GM12878 (cell line): ENCODE measurements at regions not wholly inside any gene's neighbourhood (a gene's known extent, or its start where the extent isn't known, plus 50 kb on each side); places are given as distances from the start of the nearest gene placed in this dataset.

Experiments used
- ATAC-seq: fragments of 200-7000 bp; cut with Tn5 transposase; 3 replicates; pipeline ENCODE4 v1.9.1; 2020; ENCODE audit warnings: mild to moderate bottlenecking, moderate library complexity
- BruUV-seq: library from RNA; stranded (reverse); fragments of 400-500 nt; replicated peaks from 2 replicates; lab custom pipeline; 2021; lab: Mats Ljungman, UMichigan
- CTCF ChIA-PET: fragments of 300-600 bp; sonication (Branson Sonifier 250); formaldehyde crosslinking; extraction: SDS; loops from one replicate; lab custom pipeline; 2021; ENCODE audit warnings: inconsistent platforms; lab: Yijun Ruan, JAX
- POLR2A ChIA-PET: fragments of 350-600 bp; formaldehyde crosslinking; extraction: SDS; loops from one replicate; lab custom pipeline; 2021; ENCODE audit warnings: inconsistent platforms; lab: Charles Lee
- RAD21 ChIA-PET: fragments of 300-600 bp; sonication (Branson Sonifier 250); formaldehyde crosslinking; loops from one replicate; lab custom pipeline; 2023; ENCODE audit warnings: antibody characterized with exemption; ENCODE audit not compliant: unreplicated experiment; lab: Charles Lee
- SMC1A ChIA-PET: fragments of 300-600 bp; sonication (Branson Sonifier 250); formaldehyde crosslinking; loops from one replicate; lab custom pipeline; 2023; ENCODE audit not compliant: unreplicated experiment, uncharacterized antibody; lab: Charles Lee
- DNase-seq: peaks from one replicate; pipeline ENCODE4 v3.0.0-alpha.2; 2011; ENCODE audit warnings: low read depth, low spot score
- FAIRE-seq: peaks from 3 replicates; lab custom pipeline; 2011; peaks lifted over from hg19 to GRCh38; lab: Jason Lieb, UNC
- H2AFZ ChIP-seq: 2 replicates; pipeline ENCODE4 v1.6.0; 2011; ENCODE audit warnings: low read depth, low read length, control low read depth; ENCODE audit not compliant: control insufficient read depth
- H3K27ac ChIP-seq: 2 replicates; pipeline ENCODE4 v1.5.1; 2011; ENCODE audit warnings: control low read depth; ENCODE audit not compliant: control insufficient read depth, insufficient read depth
- H3K27me3 ChIP-seq, 2 experiments: replicated peaks in 1 of 2; 2 replicates each; pipeline versions ENCODE4 v1.6.0 to v1.6.1; 2011; ENCODE audit warnings: low read length in 1 of 2; ENCODE audit not compliant: control insufficient read depth in 2 of 2, insufficient read depth in 2 of 2
- H3K36me3 ChIP-seq, 2 experiments: 2 replicates each; pipeline ENCODE4 v1.5.1; 2011; ENCODE audit warnings: low read length in 1 of 2; ENCODE audit not compliant: control insufficient read depth in 2 of 2, insufficient read depth in 2 of 2
- H3K4me1 ChIP-seq: 2 replicates; pipeline ENCODE4 v1.6.1; 2011; ENCODE audit warnings: mild to moderate bottlenecking, low read length, moderate library complexity, mixed read lengths; ENCODE audit not compliant: control insufficient read depth, insufficient read depth
- H3K4me2 ChIP-seq: 2 replicates; pipeline ENCODE4 v1.6.0; 2011; ENCODE audit warnings: control low read depth; ENCODE audit not compliant: control insufficient read depth, insufficient read depth
- H3K4me3 ChIP-seq: fragments of 200-600 bp; sonication (generic); 2 replicates; pipeline ENCODE4 v1.5.1; 2016
- H3K79me2 ChIP-seq: 2 replicates; pipeline ENCODE4 v1.6.0; 2011; ENCODE audit warnings: low read length; ENCODE audit not compliant: control insufficient read depth, insufficient read depth
- H3K9ac ChIP-seq: 2 replicates; pipeline ENCODE4 v1.8.0; 2011; ENCODE audit warnings: low read length, control low read depth, mixed read lengths; ENCODE audit not compliant: control insufficient read depth, insufficient read depth
- H3K9me3 ChIP-seq: replicated peaks from 3 replicates; pipeline ENCODE4 v1.5.1; 2011; ENCODE audit warnings: mild to moderate bottlenecking, low read length; ENCODE audit not compliant: control insufficient read depth, insufficient read depth
- H4K20me1 ChIP-seq: 2 replicates; pipeline ENCODE4 v1.6.0; 2011; ENCODE audit not compliant: control insufficient read depth, insufficient read depth
- ATF7 ChIP-seq: fragments of 450-650 bp; IDR thresholded peaks from 2 replicates; pipeline ENCODE4 v1.6.1; 2016; ENCODE audit warnings: low read depth, mild to moderate bottlenecking
- ZBTB40 ChIP-seq: fragments of 450-650 bp; IDR thresholded peaks from 2 replicates; pipeline ENCODE4 v1.6.1; 2016; ENCODE audit warnings: mild to moderate bottlenecking, moderate library complexity, borderline replicate concordance
- WGBS: methylation state at CpG from one replicate; pipeline ENCODE4 v1.1.6; 2016; ENCODE audit warnings: low lambda C conversion rate; ENCODE audit not compliant: insufficient replicate concordance, insufficient coverage; ENCODE audit errors: missing lambda C conversion rate; 5-methylcytosine and 5-hydroxymethylcytosine counted together
- in situ Hi-C: fragments of 300-500 bp; cut with MboI; formaldehyde crosslinking; loops from 9 replicates; pipeline ENCODE4 v1.14.3; 2018; ENCODE audit warnings: mixed read lengths
- intact Hi-C: fragments of 100-400 bp; cut with micrococcal nuclease; formaldehyde crosslinking; loops from one replicate; pipeline ENCODE4 v1.14.2; 2022; ENCODE audit not compliant: unreplicated experiment
- TF ChIP-seq, protein P1 (sequence below): IDR thresholded peaks from 2 replicates; pipeline ENCODE4 v1.6.1; 2012; ENCODE audit warnings: improper control_type of control experiment, low read depth, low read length; ENCODE audit not compliant: insufficient replicate concordance

GRCh38 chr6:113103634-113104361 lies 753.3 kb upstream of the MARCKS start:
- Histone ChIP-seq H2AFZ (no peak overlapping the region), H3K4me1 (no peaks in the 10 kb centered on the region), H4K20me1 (no peaks in the 10 kb centered on the region), H3K79me2 (no peaks in the 10 kb centered on the region), H3K27ac (no peak overlapping the region), H3K36me3 (no peaks in the 10 kb centered on the region), H3K4me3 (no peak overlapping the region), H3K9me3 (no peaks in the 10 kb centered on the region), H3K27me3 (no peaks in the 10 kb centered on the region), H3K4me2 (no peak overlapping the region), H3K9ac (no peak overlapping the region)
- ChIA-PET SMC1A (no interaction called here), CTCF (interaction anchor here (1.0 kb wide), 1 partner anchor 11 kb away, joined by 3 read pairs; no protein-coding TSS in a partner anchor), RAD21 (no interaction called here), POLR2A (no interaction called here)
- in situ Hi-C loops (no loop called here), intact Hi-C loops (no loop called here)
- DNase-seq (no peak), FAIRE-seq (no peak), ATAC-seq (no peak)
- TF ChIP-seq ZBTB40, result no peak
- TF ChIP-seq, protein P1, sequence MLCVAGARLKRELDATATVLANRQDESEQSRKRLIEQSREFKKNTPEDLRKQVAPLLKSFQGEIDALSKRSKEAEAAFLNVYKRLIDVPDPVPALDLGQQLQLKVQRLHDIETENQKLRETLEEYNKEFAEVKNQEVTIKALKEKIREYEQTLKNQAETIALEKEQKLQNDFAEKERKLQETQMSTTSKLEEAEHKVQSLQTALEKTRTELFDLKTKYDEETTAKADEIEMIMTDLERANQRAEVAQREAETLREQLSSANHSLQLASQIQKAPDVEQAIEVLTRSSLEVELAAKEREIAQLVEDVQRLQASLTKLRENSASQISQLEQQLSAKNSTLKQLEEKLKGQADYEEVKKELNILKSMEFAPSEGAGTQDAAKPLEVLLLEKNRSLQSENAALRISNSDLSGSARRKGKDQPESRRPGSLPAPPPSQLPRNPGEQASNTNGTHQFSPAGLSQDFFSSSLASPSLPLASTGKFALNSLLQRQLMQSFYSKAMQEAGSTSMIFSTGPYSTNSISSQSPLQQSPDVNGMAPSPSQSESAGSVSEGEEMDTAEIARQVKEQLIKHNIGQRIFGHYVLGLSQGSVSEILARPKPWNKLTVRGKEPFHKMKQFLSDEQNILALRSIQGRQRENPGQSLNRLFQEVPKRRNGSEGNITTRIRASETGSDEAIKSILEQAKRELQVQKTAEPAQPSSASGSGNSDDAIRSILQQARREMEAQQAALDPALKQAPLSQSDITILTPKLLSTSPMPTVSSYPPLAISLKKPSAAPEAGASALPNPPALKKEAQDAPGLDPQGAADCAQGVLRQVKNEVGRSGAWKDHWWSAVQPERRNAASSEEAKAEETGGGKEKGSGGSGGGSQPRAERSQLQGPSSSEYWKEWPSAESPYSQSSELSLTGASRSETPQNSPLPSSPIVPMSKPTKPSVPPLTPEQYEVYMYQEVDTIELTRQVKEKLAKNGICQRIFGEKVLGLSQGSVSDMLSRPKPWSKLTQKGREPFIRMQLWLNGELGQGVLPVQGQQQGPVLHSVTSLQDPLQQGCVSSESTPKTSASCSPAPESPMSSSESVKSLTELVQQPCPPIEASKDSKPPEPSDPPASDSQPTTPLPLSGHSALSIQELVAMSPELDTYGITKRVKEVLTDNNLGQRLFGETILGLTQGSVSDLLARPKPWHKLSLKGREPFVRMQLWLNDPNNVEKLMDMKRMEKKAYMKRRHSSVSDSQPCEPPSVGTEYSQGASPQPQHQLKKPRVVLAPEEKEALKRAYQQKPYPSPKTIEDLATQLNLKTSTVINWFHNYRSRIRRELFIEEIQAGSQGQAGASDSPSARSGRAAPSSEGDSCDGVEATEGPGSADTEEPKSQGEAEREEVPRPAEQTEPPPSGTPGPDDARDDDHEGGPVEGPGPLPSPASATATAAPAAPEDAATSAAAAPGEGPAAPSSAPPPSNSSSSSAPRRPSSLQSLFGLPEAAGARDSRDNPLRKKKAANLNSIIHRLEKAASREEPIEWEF, result no peak
- no peak for TF ChIP-seq ATF7
- 12% methylated on average over 4 of the region's 4 CpGs for WGBS
- BruUV-seq, result no TSS peak
